H9 (cell line): ENCODE measurements at regions not wholly inside any gene's neighbourhood (a gene's known extent, or its start where the extent isn't known, plus 50 kb on each side); places are given as distances from the start of the nearest gene placed in this dataset.

Experiments used
- DNase-seq: peaks from one replicate; pipeline ENCODE4 v3.0.0-alpha.2; 2017
- H2AFZ ChIP-seq: one replicate; pipeline ENCODE4 v1.6.1; 2013; ENCODE audit warnings: mild to moderate bottlenecking, low read length, control low read depth, moderate library complexity
- H2AK5ac ChIP-seq: 2 replicates; pipeline ENCODE4 v1.6.1; 2013; ENCODE audit warnings: low read length, control low read depth, mixed read lengths; ENCODE audit not compliant: insufficient read length
- H2BK120ac ChIP-seq: one replicate; pipeline ENCODE4 v1.6.1; 2013; ENCODE audit warnings: low read depth, mild to moderate bottlenecking, low read length, control low read depth, inconsistent platforms; ENCODE audit not compliant: poor library complexity, severe bottlenecking
- H2BK12ac ChIP-seq: 2 replicates; pipeline ENCODE4 v1.6.1; 2013; ENCODE audit warnings: low read length, control low read depth, mixed read lengths, low read depth; ENCODE audit not compliant: insufficient read length
- H2BK15ac ChIP-seq: 2 replicates; pipeline ENCODE4 v1.6.1; 2013; ENCODE audit warnings: low read depth, low read length, control low read depth
- H2BK20ac ChIP-seq: one replicate; pipeline ENCODE4 v1.6.1; 2013; ENCODE audit warnings: low read depth, mild to moderate bottlenecking, low read length, control low read depth, inconsistent platforms; ENCODE audit not compliant: poor library complexity, severe bottlenecking
- H2BK5ac ChIP-seq: 2 replicates; pipeline ENCODE4 v1.6.1; 2013; ENCODE audit warnings: low read length, control low read depth, mixed read lengths; ENCODE audit not compliant: insufficient read length
- H3K14ac ChIP-seq: 2 replicates; pipeline ENCODE4 v1.6.1; 2013; ENCODE audit warnings: low read length, control low read depth; ENCODE audit not compliant: insufficient read depth
- H3K18ac ChIP-seq: 2 replicates; pipeline ENCODE4 v1.6.1; 2013; ENCODE audit warnings: low read depth, mild to moderate bottlenecking, mixed read lengths, low read length, control low read depth; ENCODE audit not compliant: insufficient read length
- H3K23ac ChIP-seq: 2 replicates; pipeline ENCODE4 v1.6.1; 2013; ENCODE audit warnings: low read length, control low read depth, mixed read lengths, low read depth; ENCODE audit not compliant: insufficient read length
- H3K23me2 ChIP-seq: 2 replicates; pipeline ENCODE4 v1.6.1; 2013; ENCODE audit warnings: low read depth, mild to moderate bottlenecking, mixed read lengths, low read length, control low read depth; ENCODE audit not compliant: insufficient read length, poor library complexity, severe bottlenecking
- H3K27ac ChIP-seq: 2 replicates; pipeline ENCODE4 v1.5.1; 2013; ENCODE audit warnings: low read length, control low read depth, mixed read lengths, low read depth; ENCODE audit not compliant: insufficient read length
- H3K27me3 ChIP-seq: 2 replicates; pipeline ENCODE4 v1.6.1; 2013; ENCODE audit warnings: low read length, control low read depth, inconsistent platforms; ENCODE audit not compliant: insufficient read depth
- H3K4ac ChIP-seq: 2 replicates; pipeline ENCODE4 v1.6.1; 2013; ENCODE audit warnings: low read depth, mild to moderate bottlenecking, control low read depth, inconsistent platforms, low read length, moderate library complexity
- H3K4me1 ChIP-seq: 2 replicates; pipeline ENCODE4 v1.6.1; 2013; ENCODE audit warnings: low read length, control low read depth, inconsistent platforms; ENCODE audit not compliant: insufficient read depth
- H3K4me2 ChIP-seq: 2 replicates; pipeline ENCODE4 v1.6.1; 2013; ENCODE audit warnings: low read length, control low read depth, mixed read lengths; ENCODE audit not compliant: insufficient read length, insufficient read depth
- H3K56ac ChIP-seq: 2 replicates; pipeline ENCODE4 v1.6.1; 2013; ENCODE audit warnings: low read depth, mild to moderate bottlenecking, mixed read lengths, low read length, control low read depth; ENCODE audit not compliant: insufficient read length
- H3K79me1 ChIP-seq: 2 replicates; pipeline ENCODE4 v1.6.1; 2013; ENCODE audit warnings: low read depth, mild to moderate bottlenecking, moderate library complexity, low read length, control low read depth, inconsistent platforms; ENCODE audit not compliant: insufficient read depth, poor library complexity, severe bottlenecking
- H3K79me2 ChIP-seq: 2 replicates; pipeline ENCODE4 v1.6.1; 2013; ENCODE audit warnings: low read length, control low read depth, inconsistent platforms; ENCODE audit not compliant: insufficient read depth
- H3K9ac ChIP-seq: 2 replicates; pipeline ENCODE4 v1.6.1; 2013; ENCODE audit warnings: low read length, control low read depth, mixed read lengths; ENCODE audit not compliant: insufficient read length; ENCODE audit errors: extremely low read depth
- H3K9me3 ChIP-seq: one replicate; pipeline ENCODE4 v1.6.1; 2013; ENCODE audit warnings: low read depth, low read length, inconsistent platforms; ENCODE audit not compliant: control insufficient read depth
- H3T11ph ChIP-seq: one replicate; pipeline ENCODE4 v1.6.1; 2013; ENCODE audit warnings: mild to moderate bottlenecking, low read length, control low read depth, inconsistent platforms
- H4K20me1 ChIP-seq: one replicate; pipeline ENCODE4 v1.6.1; 2013; ENCODE audit not compliant: control insufficient read depth, insufficient read length, insufficient read depth
- H4K5ac ChIP-seq: 2 replicates; pipeline ENCODE4 v1.6.1; 2013; ENCODE audit warnings: low read depth, mild to moderate bottlenecking, mixed read lengths, low read length, control low read depth; ENCODE audit not compliant: insufficient read length
- H4K8ac ChIP-seq: replicated peaks from 2 replicates; pipeline ENCODE4 v1.6.1; 2013; ENCODE audit warnings: low read length, control low read depth, mixed read lengths, low read depth; ENCODE audit not compliant: insufficient read length
- H4K91ac ChIP-seq: 2 replicates; pipeline ENCODE4 v1.6.1; 2013; ENCODE audit warnings: low read depth, mild to moderate bottlenecking, moderate library complexity, mixed read lengths, low read length, control low read depth; ENCODE audit not compliant: insufficient read length
- H3K27ac Mint-ChIP-seq, 3 experiments: 2 replicates in 2 of 3; 3 replicates in 1 of 3; pipeline ENCODE4 v1.8.0; 2020 to 2021; ENCODE audit warnings: mixed read lengths in 3 of 3, mild to moderate bottlenecking in 1 of 3, moderate library complexity in 1 of 3
- H3K27me3 Mint-ChIP-seq: 2 replicates; pipeline ENCODE4 v1.8.0; 2021; ENCODE audit warnings: low read depth, mild to moderate bottlenecking, moderate library complexity, mixed read lengths
- H3K36me3 Mint-ChIP-seq, 3 experiments: 2 replicates in 2 of 3; 3 replicates in 1 of 3; pipeline ENCODE4 v1.8.0; 2020 to 2021; ENCODE audit warnings: low read depth in 3 of 3, mixed read lengths in 3 of 3; ENCODE audit not compliant: insufficient read depth in 1 of 3
- H3K4me1 Mint-ChIP-seq, 2 experiments: 2 replicates each; pipeline ENCODE4 v1.8.0; 2020; ENCODE audit warnings: mixed read lengths in 2 of 2
- H3K4me3 Mint-ChIP-seq, 2 experiments: 2 replicates in 1 of 2; 3 replicates in 1 of 2; pipeline ENCODE4 v1.8.0; 2020 to 2021; ENCODE audit warnings: mild to moderate bottlenecking in 2 of 2, mixed read lengths in 2 of 2, moderate library complexity in 1 of 2
- H3K9me3 Mint-ChIP-seq, 2 experiments: 2 replicates in 1 of 2; 3 replicates in 1 of 2; pipeline ENCODE4 v1.8.0; 2020; ENCODE audit warnings: mild to moderate bottlenecking in 2 of 2, mixed read lengths in 2 of 2, moderate library complexity in 1 of 2
- CTCF ChIP-seq: fragments of 200-600 bp; sonication (generic); conservative IDR thresholded peaks from 3 replicates; pipeline ENCODE4 v1.8.0; 2021; ENCODE audit warnings: antibody characterized with exemption, mild to moderate bottlenecking
- WGBS: extraction: QIAGEN DNeasy Blood & Tissue Kit; methylation state at CpG from one replicate; pipeline ENCODE4 v1.1.7; 2013; ENCODE audit warnings: missing lambda C conversion rate, low lambda C conversion rate, mixed read lengths; ENCODE audit not compliant: insufficient read length; ENCODE audit errors: extremely low coverage; 5-methylcytosine and 5-hydroxymethylcytosine counted together

- no peak overlapping the region for H3K9ac ChIP-seq
- no peak overlapping the region for H4K8ac ChIP-seq
- no peaks in the 10 kb centered on the region for H3K23me2 ChIP-seq
- Mint-ChIP-seq H3K36me3 (peaks cover 0 to 5% (median 0%) of the 10 kb centered on the region in 3 experiments; a peak in 2 of 7 replicates), H3K27ac (no peak overlapping the region), H3K4me1 (peaks cover 20 to 21% of the 10 kb centered on the region in 2 experiments), H3K9me3 (peaks cover 2 to 3% of the 10 kb centered on the region in 2 experiments; a peak in 2 of 5 replicates), H3K4me3 (no peak overlapping the region), H3K27me3 (peaks cover 13% of the 10 kb centered on the region)
- no peaks in the 10 kb centered on the region for H3K9me3 ChIP-seq
- no peak overlapping the region for H3K4me2 ChIP-seq
- no CpG with 5 or more reads among the region's 5 CpGs for WGBS
- no peak overlapping the region for H3K23ac ChIP-seq
- H4K5ac ChIP-seq: no peak overlapping the region
- no peak overlapping the region for H2AK5ac ChIP-seq
- no peak overlapping the region for H3K27ac ChIP-seq
- no peak overlapping the region for H2BK5ac ChIP-seq
- H2BK15ac ChIP-seq: no peak overlapping the region
- no peak overlapping the region for H3T11ph ChIP-seq
- H3K79me1 ChIP-seq: no peaks in the 10 kb centered on the region
- H3K56ac ChIP-seq: no peak overlapping the region
- H2BK120ac ChIP-seq: no peak overlapping the region
- H2BK12ac ChIP-seq: no peak overlapping the region
- H4K91ac ChIP-seq: no peak overlapping the region
- no peak overlapping the region for H2AFZ ChIP-seq
- no peak for DNase-seq
- no peak overlapping the region for H3K18ac ChIP-seq
- no peak overlapping the region for H2BK20ac ChIP-seq
- H4K20me1 ChIP-seq: no peaks in the 10 kb centered on the region
- H3K79me2 ChIP-seq: no peaks in the 10 kb centered on the region
- H3K14ac ChIP-seq: no peak overlapping the region
- H3K4me1 ChIP-seq: no peaks in the 10 kb centered on the region
- no peak for TF ChIP-seq CTCF
- no peaks in the 10 kb centered on the region for H3K27me3 ChIP-seq
- no peak overlapping the region for H3K4ac ChIP-seq
Observed at GRCh38 chr5:174840435-174840834, 116.1 kb downstream of the MSX2 start.
